Chondrocyte (in vitro differentiated cells): ENCODE measurements at regions not wholly inside any gene's neighbourhood (a gene's known extent, or its start where the extent isn't known, plus 50 kb on each side); places are given as distances from the start of the nearest gene placed in this dataset.

ENCODE experiments used
- DNase-seq: peaks from one replicate; pipeline ENCODE4 v3.0.0; 2021; ENCODE audit warnings: mixed read lengths, low spot score
- H3K27ac Mint-ChIP-seq: one replicate; pipeline ENCODE4 v1.8.0; 2021; ENCODE audit warnings: mild to moderate bottlenecking, moderate library complexity, mixed read lengths; ENCODE audit not compliant: unreplicated experiment
- H3K27me3 Mint-ChIP-seq: 2 replicates; pipeline ENCODE4 v1.8.0; 2021; ENCODE audit warnings: low read depth, mixed read lengths
- H3K36me3 Mint-ChIP-seq: 2 replicates; pipeline ENCODE4 v1.8.0; 2021; ENCODE audit warnings: low read depth, mixed read lengths
- H3K4me1 Mint-ChIP-seq: 2 replicates; pipeline ENCODE4 v1.8.0; 2021; ENCODE audit warnings: low read depth, mild to moderate bottlenecking, mixed read lengths
- H3K4me3 Mint-ChIP-seq: one replicate; pipeline ENCODE4 v1.8.0; 2021; ENCODE audit warnings: mild to moderate bottlenecking, moderate library complexity, mixed read lengths; ENCODE audit not compliant: unreplicated experiment
- H3K9me3 Mint-ChIP-seq: 2 replicates; pipeline ENCODE4 v1.8.0; 2021; ENCODE audit warnings: low read depth, mixed read lengths
- TF ChIP-seq, protein P1 (sequence below): fragments of 200-600 bp; sonication (generic); IDR thresholded peaks from 2 replicates; pipeline ENCODE4 v1.5.0; 2021; ENCODE audit warnings: antibody characterized with exemption, mild to moderate bottlenecking, moderate library complexity

DNA sequence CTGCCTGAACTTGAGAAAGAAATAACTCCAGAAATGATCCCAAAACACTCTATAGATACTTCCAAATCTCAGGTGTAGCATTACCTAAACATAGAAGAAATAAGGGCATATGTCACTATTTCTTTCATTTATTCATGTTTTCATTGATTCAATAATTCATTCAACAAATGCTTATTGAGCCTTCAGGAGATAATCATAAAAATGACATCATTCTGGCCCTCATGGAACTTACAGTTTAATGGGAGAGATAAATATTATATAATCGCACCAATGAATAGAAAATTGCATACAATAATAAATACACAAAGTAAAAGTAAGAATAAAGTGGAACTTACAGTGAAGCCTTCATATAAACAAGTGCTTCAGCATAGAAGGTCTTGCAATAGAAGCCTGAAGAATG is 58.1 kb upstream of the NR2F2 start:
- DNase-seq, result no peak
- Mint-ChIP-seq H3K4me3 (no peak overlapping the region), H3K27me3 (no peaks in the 10 kb centered on the region), H3K27ac (no peak overlapping the region), H3K9me3 (no peaks in the 10 kb centered on the region), H3K4me1 (peaks cover 42% of the 10 kb centered on the region), H3K36me3 (peaks cover 32% of the 10 kb centered on the region)
- TF ChIP-seq, protein P1, sequence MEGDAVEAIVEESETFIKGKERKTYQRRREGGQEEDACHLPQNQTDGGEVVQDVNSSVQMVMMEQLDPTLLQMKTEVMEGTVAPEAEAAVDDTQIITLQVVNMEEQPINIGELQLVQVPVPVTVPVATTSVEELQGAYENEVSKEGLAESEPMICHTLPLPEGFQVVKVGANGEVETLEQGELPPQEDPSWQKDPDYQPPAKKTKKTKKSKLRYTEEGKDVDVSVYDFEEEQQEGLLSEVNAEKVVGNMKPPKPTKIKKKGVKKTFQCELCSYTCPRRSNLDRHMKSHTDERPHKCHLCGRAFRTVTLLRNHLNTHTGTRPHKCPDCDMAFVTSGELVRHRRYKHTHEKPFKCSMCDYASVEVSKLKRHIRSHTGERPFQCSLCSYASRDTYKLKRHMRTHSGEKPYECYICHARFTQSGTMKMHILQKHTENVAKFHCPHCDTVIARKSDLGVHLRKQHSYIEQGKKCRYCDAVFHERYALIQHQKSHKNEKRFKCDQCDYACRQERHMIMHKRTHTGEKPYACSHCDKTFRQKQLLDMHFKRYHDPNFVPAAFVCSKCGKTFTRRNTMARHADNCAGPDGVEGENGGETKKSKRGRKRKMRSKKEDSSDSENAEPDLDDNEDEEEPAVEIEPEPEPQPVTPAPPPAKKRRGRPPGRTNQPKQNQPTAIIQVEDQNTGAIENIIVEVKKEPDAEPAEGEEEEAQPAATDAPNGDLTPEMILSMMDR, result no peak

DNA sequence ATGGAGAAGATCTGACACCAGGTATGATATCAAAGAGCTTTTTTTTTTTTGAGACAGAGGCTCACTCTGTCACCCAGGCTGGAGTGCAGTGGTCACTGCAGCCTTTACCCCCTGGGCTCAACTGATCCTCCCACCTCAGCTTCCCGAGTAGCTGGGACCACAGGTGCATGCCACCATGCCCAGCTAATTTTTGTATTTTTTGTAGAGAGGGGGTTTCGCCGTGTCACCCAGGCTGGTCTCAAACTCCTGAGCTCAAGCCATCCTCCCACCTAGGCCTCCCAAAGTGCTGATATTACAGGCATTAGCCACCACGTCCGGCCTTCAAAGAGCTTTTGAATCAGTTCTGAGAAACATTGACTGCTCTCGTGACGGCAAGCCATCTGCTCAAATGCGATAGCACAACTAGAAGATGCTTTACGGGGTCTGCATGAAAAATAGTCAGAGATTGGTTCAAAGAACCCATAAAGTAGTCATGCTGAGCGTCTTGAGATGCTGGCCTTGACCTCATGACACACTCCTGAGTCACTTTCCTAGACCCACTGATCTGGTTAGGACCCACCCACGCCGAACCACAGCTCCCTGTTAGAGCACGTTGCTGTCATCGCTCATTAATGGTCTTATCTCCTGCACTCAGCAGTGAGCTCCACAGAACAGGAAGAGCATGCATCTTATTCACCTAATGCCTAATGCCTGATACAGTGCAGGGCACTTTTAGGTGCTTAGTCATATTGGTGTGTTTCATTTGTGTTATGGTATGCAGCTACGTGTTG is 57.0 kb upstream of the NR2F2 start:
- Mint-ChIP-seq H3K27me3 (no peaks in the 10 kb centered on the region), H3K27ac (peak overlapping the region; percentile 46), H3K4me3 (no peak overlapping the region), H3K4me1 (peaks cover 46% of the 10 kb centered on the region), H3K9me3 (no peaks in the 10 kb centered on the region), H3K36me3 (peaks cover 25% of the 10 kb centered on the region)
- DNase-seq, result no peak
- TF ChIP-seq, protein P1, result no peak

DNA sequence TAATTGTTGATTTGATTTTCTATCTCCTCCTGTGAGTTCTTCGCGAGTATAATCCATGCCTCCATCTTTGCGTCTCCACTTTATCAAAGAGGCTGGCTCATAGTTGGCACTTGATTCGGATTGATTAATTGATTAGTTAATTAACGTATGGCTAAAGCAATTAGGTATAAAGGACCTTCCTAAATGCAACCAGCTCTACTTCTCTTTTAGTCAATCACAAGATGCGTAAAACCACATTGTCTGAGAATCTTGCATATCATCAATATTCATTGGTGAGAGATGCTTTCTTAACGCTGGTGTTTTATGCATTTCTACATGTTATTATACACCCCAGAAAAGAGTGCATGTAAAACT is 56.4 kb upstream of the NR2F2 start:
- TF ChIP-seq, protein P1, result no peak
- peaks cover 43% of the 10 kb centered on the region for H3K4me1 Mint-ChIP-seq
- peak overlapping the region; percentile 46 for H3K27ac Mint-ChIP-seq
- H3K36me3 Mint-ChIP-seq, result peaks cover 23% of the 10 kb centered on the region
- no peak for DNase-seq
- no peaks in the 10 kb centered on the region for H3K9me3 Mint-ChIP-seq
- H3K27me3 Mint-ChIP-seq, result no peaks in the 10 kb centered on the region
- no peak overlapping the region for H3K4me3 Mint-ChIP-seq

- peak overlapping the region; percentile 55 for H3K27ac Mint-ChIP-seq
- no peak for DNase-seq
- TF ChIP-seq, protein P1, result no peak
- peaks cover 21% of the 10 kb centered on the region for H3K36me3 Mint-ChIP-seq
- no peak overlapping the region for H3K4me3 Mint-ChIP-seq
- H3K9me3 Mint-ChIP-seq, result no peaks in the 10 kb centered on the region
- peaks cover 42% of the 10 kb centered on the region for H3K4me1 Mint-ChIP-seq
- no peaks in the 10 kb centered on the region for H3K27me3 Mint-ChIP-seq
Observed at GRCh38 chr15:96274698-96275097, 55.8 kb upstream of the NR2F2 start.

GRCh38 chr15:96276438-96277210 is 53.9 kb upstream of the NR2F2 start:
- Mint-ChIP-seq H3K27me3 (no peaks in the 10 kb centered on the region), H3K36me3 (peaks cover 19% of the 10 kb centered on the region), H3K4me3 (no peak overlapping the region), H3K4me1 (peaks cover 42% of the 10 kb centered on the region), H3K27ac (no peak overlapping the region), H3K9me3 (no peaks in the 10 kb centered on the region)
- TF ChIP-seq, protein P1, result no peak
- DNase-seq, result no peak
